ENCODE measurements at regions not wholly inside any gene's neighbourhood (a gene's known extent, or its start where the extent isn't known, plus 50 kb on each side); places are given as distances from the start of the nearest gene placed in this dataset.

- TF ChIP-seq GATA2 (IDR thresholded peaks at IDR 0.05; ENCODE audit: low read depth, low read length) (no peak), GATA3 (IDR thresholded peaks at IDR 0.05; ENCODE audit: low read depth, low read length) (no peak)
Observed at GRCh38 chr14:58950555-58950954, 237.9 kb upstream of the DAAM1 start.
